Mesendoderm (in vitro differentiated cells): ENCODE measurements at regions not wholly inside any gene's neighbourhood (a gene's known extent, or its start where the extent isn't known, plus 50 kb on each side); places are given as distances from the start of the nearest gene placed in this dataset.

Experiments used
- DNase-seq: peaks from one replicate; pipeline ENCODE4 v3.0.0; 2013
- H2AK5ac ChIP-seq: 2 replicates; pipeline ENCODE4 v1.6.1; 2013; ENCODE audit warnings: low read length, inconsistent platforms
- H2BK120ac ChIP-seq: 2 replicates; pipeline ENCODE4 v1.6.1; 2013; ENCODE audit warnings: low read depth, mild to moderate bottlenecking, low read length, moderate library complexity, mixed read lengths
- H2BK15ac ChIP-seq: replicated peaks from 2 replicates; pipeline ENCODE4 v1.6.1; 2013; ENCODE audit warnings: low read depth, mild to moderate bottlenecking, moderate library complexity
- H2BK5ac ChIP-seq: 2 replicates; pipeline ENCODE4 v1.6.1; 2013; ENCODE audit warnings: low read length, inconsistent platforms
- H3K18ac ChIP-seq: 2 replicates; pipeline ENCODE4 v1.6.1; 2013; ENCODE audit warnings: mild to moderate bottlenecking, low read length, mixed read lengths
- H3K23ac ChIP-seq: one replicate; pipeline ENCODE4 v1.6.1; 2013; ENCODE audit warnings: low read length
- H3K27ac ChIP-seq: 2 replicates; pipeline ENCODE4 v1.5.1; 2013; ENCODE audit warnings: low read depth, mild to moderate bottlenecking, inconsistent platforms, low read length, moderate library complexity
- H3K27me3 ChIP-seq: 2 replicates; pipeline ENCODE4 v1.6.1; 2013; ENCODE audit warnings: low read length, control low read depth, mild to moderate bottlenecking, inconsistent platforms; ENCODE audit not compliant: insufficient read depth, poor library complexity
- H3K36me3 ChIP-seq: 2 replicates; pipeline ENCODE4 v1.6.1; 2013; ENCODE audit warnings: low read length, inconsistent platforms; ENCODE audit not compliant: control insufficient read depth, insufficient read depth
- H3K4ac ChIP-seq: one replicate; pipeline ENCODE4 v1.6.1; 2013; ENCODE audit warnings: low read depth, mild to moderate bottlenecking, low read length, moderate library complexity
- H3K4me1 ChIP-seq: 2 replicates; pipeline ENCODE4 v1.6.1; 2013; ENCODE audit warnings: low read depth, low read length, inconsistent platforms; ENCODE audit not compliant: control insufficient read depth
- H3K4me2 ChIP-seq: 2 replicates; pipeline ENCODE4 v1.6.1; 2013; ENCODE audit warnings: low read length
- H3K4me3 ChIP-seq: 2 replicates; pipeline ENCODE4 v1.5.1; 2013; ENCODE audit warnings: mild to moderate bottlenecking, low read length
- H3K56ac ChIP-seq: one replicate; pipeline ENCODE4 v1.6.1; 2013; ENCODE audit warnings: low read length
- H3K79me1 ChIP-seq: 2 replicates; pipeline ENCODE4 v1.6.1; 2013; ENCODE audit warnings: low read length, inconsistent platforms
- H3K79me2 ChIP-seq: 2 replicates; pipeline ENCODE4 v1.6.1; 2013; ENCODE audit warnings: mild to moderate bottlenecking, low read length; ENCODE audit not compliant: control insufficient read depth, insufficient read depth
- H3K9ac ChIP-seq: 2 replicates; pipeline ENCODE4 v1.6.1; 2013; ENCODE audit warnings: low read length, inconsistent platforms
- H4K5ac ChIP-seq: one replicate; pipeline ENCODE4 v1.6.1; 2013; ENCODE audit warnings: low read length
- H4K8ac ChIP-seq: one replicate; pipeline ENCODE4 v1.6.1; 2013; ENCODE audit warnings: low read depth, mild to moderate bottlenecking, control low read depth, low read length, moderate library complexity
- WGBS: extraction: QIAGEN DNeasy Blood & Tissue Kit; methylation state at CpG from one replicate; pipeline ENCODE4 v1.1.7; 2013; ENCODE audit warnings: low lambda C conversion rate, missing lambda C conversion rate; ENCODE audit not compliant: insufficient coverage; ENCODE audit errors: extremely low coverage; 5-methylcytosine and 5-hydroxymethylcytosine counted together

DNA sequence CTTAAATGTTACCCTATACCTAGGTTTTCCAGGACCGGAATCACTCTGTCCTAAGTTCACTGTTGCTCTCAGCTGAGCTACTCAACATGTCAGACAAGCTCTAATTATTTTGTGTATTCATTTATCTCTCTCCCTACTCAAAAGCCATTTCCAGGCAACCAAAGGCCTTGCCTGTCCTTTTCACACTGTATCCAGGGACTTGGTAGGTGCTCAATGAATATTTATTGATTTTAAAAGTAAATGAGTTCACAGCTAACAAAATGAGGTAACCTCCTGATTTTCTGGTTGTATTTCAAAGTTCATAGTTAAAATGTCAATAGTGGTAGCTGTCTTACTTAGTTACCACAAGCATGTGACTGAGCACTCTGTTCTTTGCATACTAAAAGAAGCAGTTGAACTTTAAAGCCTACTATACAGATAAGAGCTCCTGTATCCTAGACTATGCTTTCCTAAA lies 522.2 kb downstream of the ACTL7B start:
- DNase-seq = peak; percentile 88
- no peaks in the 10 kb centered on the region for H3K79me1 ChIP-seq

GRCh38 chr9:108331596-108331995 lies 524.2 kb downstream of the ACTL7B start:
- Histone ChIP-seq H2BK5ac (no peak overlapping the region), H3K23ac (no peak overlapping the region), H3K27ac (no peak overlapping the region), H2BK15ac (no peak overlapping the region), H3K4me1 (no peaks in the 10 kb centered on the region), H3K79me2 (no peaks in the 10 kb centered on the region), H3K4me2 (no peak overlapping the region), H4K5ac (no peak overlapping the region), H3K56ac (no peak overlapping the region), H3K4me3 (no peak overlapping the region), H3K18ac (no peak overlapping the region), H4K8ac (no peak overlapping the region), H3K9ac (no peak overlapping the region), H2BK120ac (no peak overlapping the region), H3K36me3 (no peaks in the 10 kb centered on the region), H3K27me3 (no peaks in the 10 kb centered on the region), H3K4ac (no peak overlapping the region), H3K79me1 (no peaks in the 10 kb centered on the region), H2AK5ac (no peak overlapping the region)
- WGBS = no CpG with 5 or more reads among the region's 2 CpGs
- DNase-seq = peak; percentile 2

More for the DNA sequence above, 522.2 kb downstream of the ACTL7B start:
- Histone ChIP-seq H3K23ac (no peak overlapping the region), H4K8ac (no peak overlapping the region), H3K4me1 (no peaks in the 10 kb centered on the region), H3K27me3 (no peaks in the 10 kb centered on the region), H3K4me2 (no peak overlapping the region), H3K9ac (no peak overlapping the region), H3K79me2 (no peaks in the 10 kb centered on the region), H2BK120ac (no peak overlapping the region), H2BK5ac (no peak overlapping the region), H3K36me3 (no peaks in the 10 kb centered on the region), H2AK5ac (no peak overlapping the region), H3K56ac (no peak overlapping the region), H3K27ac (no peak overlapping the region), H3K4ac (no peak overlapping the region), H2BK15ac (no peak overlapping the region), H4K5ac (no peak overlapping the region), H3K18ac (peak overlapping the region; percentile 39), H3K4me3 (no peak overlapping the region)
- whole genome bisulfite sequencing = no CpG with 5 or more reads among the region's 1 CpG

- H3K9ac ChIP-seq = no peak overlapping the region
- no CpG with 5 or more reads among the region's 1 CpG for WGBS
- H3K79me1 ChIP-seq = no peaks in the 10 kb centered on the region
- no peak overlapping the region for H2BK120ac ChIP-seq
- no peak for DNase-seq
- H4K5ac ChIP-seq = no peak overlapping the region
- no peak overlapping the region for H2AK5ac ChIP-seq
- no peaks in the 10 kb centered on the region for H3K36me3 ChIP-seq
- no peak overlapping the region for H3K27ac ChIP-seq
- no peaks in the 10 kb centered on the region for H3K27me3 ChIP-seq
- H3K56ac ChIP-seq = no peak overlapping the region
- H3K4me2 ChIP-seq = no peak overlapping the region
- H3K4me1 ChIP-seq = no peaks in the 10 kb centered on the region
- no peak overlapping the region for H2BK15ac ChIP-seq
- no peak overlapping the region for H3K4ac ChIP-seq
- H3K23ac ChIP-seq = no peak overlapping the region
- H3K18ac ChIP-seq = no peak overlapping the region
- H4K8ac ChIP-seq = no peak overlapping the region
- H3K4me3 ChIP-seq = no peak overlapping the region
- H3K79me2 ChIP-seq = no peaks in the 10 kb centered on the region
- H2BK5ac ChIP-seq = no peak overlapping the region
Measured at GRCh38 chr9:108325406-108325805, 530.4 kb downstream of the ACTL7B start.

GRCh38 chr9:108323615-108324014 lies 532.2 kb downstream of the ACTL7B start:
- Histone ChIP-seq H4K8ac (no peak overlapping the region), H3K23ac (no peak overlapping the region), H3K18ac (no peak overlapping the region), H3K79me2 (no peaks in the 10 kb centered on the region), H3K79me1 (no peaks in the 10 kb centered on the region), H2BK5ac (no peak overlapping the region), H3K27me3 (no peaks in the 10 kb centered on the region), H3K36me3 (no peaks in the 10 kb centered on the region), H2AK5ac (no peak overlapping the region), H3K4ac (no peak overlapping the region), H3K9ac (no peak overlapping the region), H3K27ac (no peak overlapping the region), H3K56ac (no peak overlapping the region), H3K4me2 (no peak overlapping the region), H3K4me3 (no peak overlapping the region), H2BK120ac (no peak overlapping the region), H2BK15ac (no peak overlapping the region), H4K5ac (no peak overlapping the region), H3K4me1 (no peaks in the 10 kb centered on the region)
- DNase-seq = no peak
- no CpG with 5 or more reads among the region's 3 CpGs for WGBS

GRCh38 chr9:108322326-108323098 lies 533.3 kb downstream of the ACTL7B start:
- no peaks in the 10 kb centered on the region for H3K4me1 ChIP-seq
- H4K5ac ChIP-seq = no peak overlapping the region
- no peak overlapping the region for H2BK120ac ChIP-seq
- H3K4ac ChIP-seq = no peak overlapping the region
- no peaks in the 10 kb centered on the region for H3K79me1 ChIP-seq
- H4K8ac ChIP-seq = no peak overlapping the region
- H3K4me3 ChIP-seq = no peak overlapping the region
- H2BK5ac ChIP-seq = no peak overlapping the region
- H3K36me3 ChIP-seq = no peaks in the 10 kb centered on the region
- H3K27me3 ChIP-seq = no peaks in the 10 kb centered on the region
- no peak for DNase-seq
- H3K27ac ChIP-seq = no peak overlapping the region
- no peak overlapping the region for H3K56ac ChIP-seq
- H2AK5ac ChIP-seq = no peak overlapping the region
- H3K9ac ChIP-seq = no peak overlapping the region
- H2BK15ac ChIP-seq = no peak overlapping the region
- no peak overlapping the region for H3K4me2 ChIP-seq
- no peaks in the 10 kb centered on the region for H3K79me2 ChIP-seq
- H3K23ac ChIP-seq = no peak overlapping the region
- no peak overlapping the region for H3K18ac ChIP-seq
- no CpG with 5 or more reads among the region's 1 CpG for WGBS

- no peak overlapping the region for H3K4ac ChIP-seq
- H3K23ac ChIP-seq = no peak overlapping the region
- no peak overlapping the region for H3K18ac ChIP-seq
- no peak overlapping the region for H2BK5ac ChIP-seq
- H3K56ac ChIP-seq = no peak overlapping the region
- H3K9ac ChIP-seq = no peak overlapping the region
- no peak overlapping the region for H2AK5ac ChIP-seq
- H4K5ac ChIP-seq = no peak overlapping the region
- no peaks in the 10 kb centered on the region for H3K79me2 ChIP-seq
- no peak for DNase-seq
- no peak overlapping the region for H4K8ac ChIP-seq
- no peak overlapping the region for H3K4me3 ChIP-seq
- no peaks in the 10 kb centered on the region for H3K27me3 ChIP-seq
- no peaks in the 10 kb centered on the region for H3K79me1 ChIP-seq
- no peaks in the 10 kb centered on the region for H3K36me3 ChIP-seq
- no peak overlapping the region for H2BK15ac ChIP-seq
- no peak overlapping the region for H2BK120ac ChIP-seq
- no peaks in the 10 kb centered on the region for H3K4me1 ChIP-seq
- H3K4me2 ChIP-seq = no peak overlapping the region
- no peak overlapping the region for H3K27ac ChIP-seq
Measured at GRCh38 chr9:108316630-108317029, 539.2 kb downstream of the ACTL7B start.
